Psoas muscle (tissue), 7 donors: ENCODE measurements at regions not wholly inside any gene's neighbourhood (a gene's known extent, or its start where the extent isn't known, plus 50 kb on each side); places are given as distances from the start of the nearest gene placed in this dataset.

Source experiments
- ATAC-seq, 4 donors: fragments of 200-7000 bp; cut with Tn5 transposase; one replicate each; pipeline ENCODE4 v1.9.1; 2020; ENCODE audit warnings: moderate library complexity in 3 of 4, mild to moderate bottlenecking in 2 of 4
- DNase-seq, 2 donors: peaks; one replicate each; pipeline ENCODE4 v3.0.0-alpha.2; 2020
- H3K27ac ChIP-seq: fragments of 200-600 bp; one replicate; pipeline ENCODE4 v1.8.0; 2022
- H3K27me3 ChIP-seq, 3 donors: fragments of 200-600 bp in 1 of 3; one replicate each; pipeline versions ENCODE4 v1.6.1 to v1.8.0; 2013 to 2022; ENCODE audit warnings: low read length in 2 of 3, mild to moderate bottlenecking in 2 of 3, moderate library complexity in 1 of 3; ENCODE audit not compliant: insufficient read depth in 3 of 3
- H3K36me3 ChIP-seq, 2 donors: fragments of 200-600 bp in 1 of 2; one replicate each; pipeline versions ENCODE4 v1.6.1 to v1.8.0; 2013 to 2022; ENCODE audit warnings: low read depth in 1 of 2, mild to moderate bottlenecking in 1 of 2, moderate library complexity in 1 of 2; ENCODE audit not compliant: insufficient read depth in 1 of 2
- H3K4me1 ChIP-seq: fragments of 200-600 bp; one replicate; pipeline ENCODE4 v1.8.0; 2022
- H3K4me3 ChIP-seq: fragments of 200-600 bp; one replicate; pipeline ENCODE4 v1.8.0; 2022; ENCODE audit warnings: mild to moderate bottlenecking
- H3K9me3 ChIP-seq: fragments of 200-600 bp; one replicate; pipeline ENCODE4 v1.8.0; 2022
- WGBS, 3 donors: extraction: QIAGEN DNeasy Blood & Tissue Kit; methylation state at CpG; one replicate each; pipeline versions ENCODE4 v1.1.6 to v1.1.7; 2013; 5-methylcytosine and 5-hydroxymethylcytosine counted together
- intact Hi-C, 2 donors: fragments of 100-400 bp; cut with DNase I; formaldehyde crosslinking; loops; one replicate each; pipeline versions ENCODE4 v1.11.0 to v1.14.2; 2022
- TF ChIP-seq, protein P1 (sequence below): fragments of 200-600 bp; IDR thresholded peaks from one replicate; pipeline ENCODE4 v1.8.0; 2022; ENCODE audit warnings: antibody characterized with exemption
- donor health status: healthy with polysubstance abuse.
- donor health status: DM: no; HTN: no; CAD: no; lungs with moderate emphysema.
- donor health status: Bipolar disorder and iron deficiency.
- donor health status: healthy.
- donor health status: DM: yes; HTN: yes; CAD: no.
- donor health status: DM: no; HTN: no; CAD: no.
- donor health status: DM: yes; HTN: yes; CAD: no.

DNA sequence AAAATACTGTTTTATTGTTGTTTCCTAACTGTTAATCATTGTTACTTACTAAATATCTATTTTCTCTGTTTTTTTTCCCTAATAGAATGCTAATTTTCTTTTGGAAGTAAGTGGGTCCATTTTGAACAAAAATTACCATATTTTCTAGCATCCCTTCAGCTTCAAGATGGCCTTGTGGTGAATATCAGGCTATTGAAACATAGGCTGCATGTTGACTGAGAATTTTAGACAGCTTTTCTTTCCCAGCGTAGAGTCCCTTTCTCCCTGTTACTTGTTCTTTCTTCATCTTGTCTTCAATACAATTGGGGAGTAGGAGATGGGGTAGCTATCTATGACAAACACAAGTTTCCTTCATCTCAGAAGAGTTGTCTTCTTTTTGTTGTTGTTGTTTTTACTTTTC lies 397.0 kb downstream of the DOK5 start:
- intact Hi-C loops: no loop called here

DNA sequence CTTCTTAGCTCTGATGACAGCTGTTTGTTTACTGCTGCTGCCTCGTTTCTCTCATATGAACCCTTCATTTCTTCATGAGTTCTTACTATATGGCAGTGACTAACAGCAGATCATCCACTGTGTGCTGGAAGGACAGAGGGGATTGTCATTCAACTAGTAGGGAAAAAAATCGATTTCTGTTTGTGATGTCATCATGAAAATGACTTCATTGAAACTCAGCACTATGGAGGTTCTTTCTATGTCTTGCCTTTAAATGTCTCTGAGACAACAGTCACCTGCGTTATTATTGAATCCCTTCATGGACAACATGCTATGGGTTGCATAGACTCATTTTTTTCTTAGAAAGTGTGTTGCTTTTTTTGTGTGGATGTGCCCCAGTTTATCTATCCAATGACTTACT lies 394.4 kb downstream of the DOK5 start:
- 62 to 63% (median 62%) methylated on average over 3 of the region's 3 CpGs for WGBS, 3 donors
- Histone ChIP-seq H3K4me1 (no peaks in the 10 kb centered on the region), H3K36me3 (no peaks in the 10 kb centered on the region), H3K27ac (no peak overlapping the region), H3K9me3 (no peaks in the 10 kb centered on the region), H3K27me3 (no peaks in the 10 kb centered on the region), H3K4me3 (no peak overlapping the region)
- intact Hi-C loops: no loop called here
- DNase-seq (no peak), ATAC-seq (no peak)
- TF ChIP-seq, protein P1, sequence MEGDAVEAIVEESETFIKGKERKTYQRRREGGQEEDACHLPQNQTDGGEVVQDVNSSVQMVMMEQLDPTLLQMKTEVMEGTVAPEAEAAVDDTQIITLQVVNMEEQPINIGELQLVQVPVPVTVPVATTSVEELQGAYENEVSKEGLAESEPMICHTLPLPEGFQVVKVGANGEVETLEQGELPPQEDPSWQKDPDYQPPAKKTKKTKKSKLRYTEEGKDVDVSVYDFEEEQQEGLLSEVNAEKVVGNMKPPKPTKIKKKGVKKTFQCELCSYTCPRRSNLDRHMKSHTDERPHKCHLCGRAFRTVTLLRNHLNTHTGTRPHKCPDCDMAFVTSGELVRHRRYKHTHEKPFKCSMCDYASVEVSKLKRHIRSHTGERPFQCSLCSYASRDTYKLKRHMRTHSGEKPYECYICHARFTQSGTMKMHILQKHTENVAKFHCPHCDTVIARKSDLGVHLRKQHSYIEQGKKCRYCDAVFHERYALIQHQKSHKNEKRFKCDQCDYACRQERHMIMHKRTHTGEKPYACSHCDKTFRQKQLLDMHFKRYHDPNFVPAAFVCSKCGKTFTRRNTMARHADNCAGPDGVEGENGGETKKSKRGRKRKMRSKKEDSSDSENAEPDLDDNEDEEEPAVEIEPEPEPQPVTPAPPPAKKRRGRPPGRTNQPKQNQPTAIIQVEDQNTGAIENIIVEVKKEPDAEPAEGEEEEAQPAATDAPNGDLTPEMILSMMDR: no peak

More for the DNA sequence above, 397.0 kb downstream of the DOK5 start:
- DNase-seq (no peak), ATAC-seq (no peak)
- TF ChIP-seq, protein P1: no peak
- WGBS, 3 donors: 81 to 96% (median 91%) methylated on average over 1 of the region's 1 CpG
- no peak overlapping the region for H3K27ac ChIP-seq
- no peaks in the 10 kb centered on the region for H3K36me3 ChIP-seq
- no peaks in the 10 kb centered on the region for H3K4me1 ChIP-seq
- H3K4me3 ChIP-seq: no peak overlapping the region
- H3K27me3 ChIP-seq: no peaks in the 10 kb centered on the region
- H3K9me3 ChIP-seq: no peaks in the 10 kb centered on the region

DNA sequence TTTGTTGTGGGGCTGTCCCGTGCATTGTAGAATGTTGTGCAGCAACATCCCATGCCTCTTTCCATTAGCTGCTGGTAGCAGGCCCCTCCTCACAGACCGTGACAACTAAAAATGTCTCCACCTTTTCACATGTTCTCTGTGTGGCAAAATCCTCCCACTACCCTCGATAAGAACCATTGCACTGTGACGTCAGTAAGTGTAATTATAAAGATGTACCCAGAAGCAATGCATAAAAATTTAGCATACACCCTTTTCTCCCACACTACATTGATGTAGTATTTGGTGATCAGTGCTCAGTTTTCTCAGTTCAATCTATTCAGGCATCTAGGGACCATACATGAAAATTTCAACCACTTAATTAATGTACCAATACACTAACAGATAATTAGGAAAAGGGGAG lies 389.9 kb downstream of the DOK5 start:
- TF ChIP-seq, protein P1: no peak
- no peaks in the 10 kb centered on the region for H3K27me3 ChIP-seq
- H3K27ac ChIP-seq: no peak overlapping the region
- H3K36me3 ChIP-seq: no peaks in the 10 kb centered on the region
- ATAC-seq (no peak), DNase-seq (no peak)
- no peak overlapping the region for H3K4me3 ChIP-seq
- intact Hi-C loops: no loop called here
- 71 to 77% (median 76%) methylated on average over 4 of the region's 4 CpGs for WGBS, 3 donors
- no peaks in the 10 kb centered on the region for H3K4me1 ChIP-seq
- no peaks in the 10 kb centered on the region for H3K9me3 ChIP-seq

DNA sequence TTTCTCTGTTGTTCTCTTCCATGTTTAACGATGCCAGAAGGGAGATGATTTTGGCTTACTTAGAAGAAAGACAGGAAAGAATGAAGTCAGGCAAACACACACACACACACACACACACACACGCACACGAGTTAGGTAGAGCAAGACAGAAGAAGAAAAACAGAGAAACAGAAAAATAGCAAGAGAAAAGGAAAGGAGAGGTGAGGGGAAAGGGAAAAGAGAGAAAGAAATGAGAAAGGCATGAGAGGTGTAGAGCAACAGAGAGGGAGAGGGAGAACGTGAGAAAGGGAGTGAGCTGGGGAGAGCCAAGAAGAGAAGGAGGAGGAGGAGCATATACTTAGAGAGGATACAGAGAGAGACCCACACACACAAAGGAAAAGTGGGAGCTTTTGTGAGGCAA lies 385.3 kb downstream of the DOK5 start:
- Histone ChIP-seq H3K27ac (no peak overlapping the region), H3K36me3 (no peaks in the 10 kb centered on the region), H3K27me3 (no peaks in the 10 kb centered on the region), H3K4me3 (no peak overlapping the region), H3K4me1 (no peaks in the 10 kb centered on the region), H3K9me3 (no peaks in the 10 kb centered on the region)
- no peak for ATAC-seq
- intact Hi-C loops: no loop called here
- DNase-seq: no peak
- 40 to 58% (median 54%) methylated on average over 4 of the region's 4 CpGs for WGBS, 3 donors
- TF ChIP-seq, protein P1: no peak

DNA sequence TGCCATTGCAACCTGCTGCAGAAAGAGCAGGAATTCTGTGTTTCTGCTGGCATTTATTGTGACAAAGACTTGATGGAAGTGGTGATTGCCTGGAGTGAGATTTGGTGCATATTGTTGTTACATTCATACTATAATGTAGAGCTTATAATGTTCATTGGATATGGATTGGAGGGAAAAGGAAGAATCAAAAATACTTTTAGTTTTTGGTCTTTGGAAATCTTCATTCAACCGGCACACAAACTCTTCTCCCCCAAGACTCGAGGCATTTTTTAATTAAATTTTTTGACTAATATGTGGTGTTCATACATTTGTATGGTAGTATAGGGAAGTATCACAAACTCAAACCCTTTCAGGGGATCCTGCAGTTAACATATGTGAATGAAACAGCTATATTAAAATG lies 380.8 kb downstream of the DOK5 start:
- Histone ChIP-seq H3K4me1 (no peaks in the 10 kb centered on the region), H3K9me3 (no peaks in the 10 kb centered on the region), H3K27me3 (no peaks in the 10 kb centered on the region), H3K36me3 (no peaks in the 10 kb centered on the region), H3K4me3 (no peak overlapping the region), H3K27ac (no peak overlapping the region)
- TF ChIP-seq, protein P1: no peak
- no peak for ATAC-seq
- intact Hi-C loops: no loop called here
- no peak for DNase-seq
- WGBS, 3 donors: 89 to 93% (median 92%) methylated on average over 2 of the region's 2 CpGs
